Globus pallidus (tissue), 1 donor: ENCODE measurements at regions not wholly inside any gene's neighbourhood (a gene's known extent, or its start where the extent isn't known, plus 50 kb on each side); places are given as distances from the start of the nearest gene placed in this dataset.

Experiments
- DNase-seq: peaks from one replicate; pipeline ENCODE4 v3.0.0-alpha.2; 2015; ENCODE audit warnings: low spot score

DNA sequence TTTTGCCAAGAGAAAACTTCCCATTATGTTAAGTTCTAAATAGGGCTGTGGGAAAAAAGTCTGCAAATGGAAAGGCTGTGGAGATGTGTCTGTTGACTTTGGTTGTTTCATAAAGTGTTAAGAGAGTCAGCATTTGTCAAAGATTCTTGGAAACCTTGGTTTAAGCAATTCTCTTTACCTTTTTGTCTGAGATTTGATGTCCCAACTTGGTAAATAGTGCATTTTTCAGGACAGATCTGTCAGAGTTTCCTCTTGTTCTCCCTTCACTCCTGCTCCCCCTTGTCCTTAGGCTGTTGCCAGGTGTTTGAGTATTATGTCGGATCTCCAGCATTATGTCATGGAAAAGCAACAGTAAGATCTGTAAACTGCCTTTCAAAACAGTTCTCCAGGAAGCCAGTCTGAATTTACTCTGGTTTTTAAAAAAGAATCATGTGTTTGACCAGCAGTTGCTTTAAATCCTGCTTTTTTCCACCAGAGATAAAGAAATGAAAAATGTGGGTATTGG, 79.1 kb upstream of the ADAMTSL1 start:
- no peak for DNase-seq

DNA sequence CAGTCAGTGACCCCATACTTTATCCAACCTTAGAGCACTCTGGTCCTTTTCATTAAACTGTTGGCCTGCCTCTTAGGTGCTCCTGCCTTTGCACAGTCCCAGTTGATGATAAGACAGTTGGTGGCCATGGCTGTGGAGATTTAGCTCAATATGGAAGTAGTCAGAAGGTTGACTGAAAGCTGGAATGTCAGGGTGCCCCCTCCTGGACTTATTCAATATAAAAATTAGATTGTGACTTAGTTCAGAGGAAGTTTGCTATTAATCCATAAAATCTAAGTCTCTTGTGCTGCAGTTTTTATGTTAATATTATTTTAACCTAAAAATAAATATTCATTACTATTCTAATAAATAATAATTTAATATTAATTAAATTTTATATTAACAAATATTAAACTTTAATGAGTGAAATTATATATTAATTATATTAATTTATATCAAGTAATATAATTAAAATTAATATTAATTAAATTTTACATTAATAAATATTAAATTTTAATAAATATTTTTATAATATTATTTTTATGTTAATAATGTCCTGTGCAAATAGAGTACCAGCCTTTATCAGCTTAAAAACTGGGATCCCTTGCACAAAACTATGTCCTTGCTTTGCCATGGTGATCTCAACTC, 77.7 kb upstream of the ADAMTSL1 start:
- peak; percentile 27 for DNase-seq

DNA sequence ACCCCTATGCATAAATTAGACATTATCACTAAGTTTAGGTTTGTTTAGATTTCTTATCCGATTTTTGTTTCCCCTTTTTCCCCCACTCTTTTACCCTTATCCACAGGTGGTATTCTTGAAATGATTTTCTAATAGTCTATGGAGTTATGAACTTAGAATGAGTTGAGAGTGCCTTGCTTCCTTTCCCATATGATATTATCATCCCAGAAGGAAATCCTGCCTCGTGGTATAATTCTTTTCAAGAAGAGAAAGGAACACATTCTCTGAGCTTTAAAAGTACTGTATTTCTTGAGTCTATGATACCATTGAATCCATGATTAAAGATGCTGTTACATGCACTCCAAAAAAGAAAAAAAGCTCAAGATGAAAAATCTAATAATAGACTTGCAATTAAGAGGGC, 76.9 kb upstream of the ADAMTSL1 start:
- no peak for DNase-seq

DNA sequence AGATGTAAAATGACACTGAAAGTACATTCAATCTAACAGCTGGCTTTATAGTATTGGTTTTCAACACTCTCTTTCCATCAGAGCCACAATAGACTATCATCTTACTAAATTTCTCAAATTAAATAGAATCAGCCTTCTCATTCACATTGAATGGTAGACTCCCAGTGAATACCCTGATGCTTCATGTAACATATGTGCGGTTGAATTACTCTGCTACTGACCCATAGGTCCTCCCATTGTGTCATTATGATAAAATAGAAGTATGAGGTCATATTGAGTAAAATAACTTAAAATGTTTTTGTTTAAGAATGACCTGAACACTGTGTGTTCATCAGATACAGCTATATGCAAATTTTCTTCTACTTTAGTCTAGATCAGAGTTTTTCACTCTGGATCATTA, 75.9 kb upstream of the ADAMTSL1 start:
- no peak for DNase-seq

DNA sequence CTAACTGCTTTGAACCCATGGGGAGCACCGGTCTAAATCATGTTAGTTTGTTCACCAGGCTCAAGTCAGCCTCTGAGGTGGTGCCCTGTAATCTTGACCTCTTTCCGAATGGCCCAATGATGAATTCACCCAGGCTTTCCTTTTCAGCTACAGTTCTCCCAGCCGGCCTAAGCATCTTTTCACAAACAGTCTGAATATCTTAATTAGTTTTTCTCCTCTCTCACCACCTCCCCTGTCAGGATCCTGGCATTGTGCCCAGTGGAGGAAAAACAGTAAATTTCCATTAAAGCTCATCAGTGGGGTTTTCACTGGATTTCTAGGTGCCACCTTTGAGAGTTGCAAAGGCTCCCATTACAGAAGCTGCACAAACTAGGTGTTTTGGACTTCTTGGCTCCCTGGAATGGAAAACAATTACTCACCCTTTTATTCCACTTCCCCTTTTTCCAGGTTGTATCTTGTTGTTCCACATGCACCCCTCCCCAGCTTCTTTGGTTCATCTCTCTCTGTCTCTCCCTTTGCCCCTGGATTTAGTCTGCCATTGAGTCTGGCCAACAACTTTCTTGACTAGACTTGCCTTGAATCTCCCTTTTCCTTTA, 69.4 kb upstream of the ADAMTSL1 start:
- DNase-seq = no peak

DNA sequence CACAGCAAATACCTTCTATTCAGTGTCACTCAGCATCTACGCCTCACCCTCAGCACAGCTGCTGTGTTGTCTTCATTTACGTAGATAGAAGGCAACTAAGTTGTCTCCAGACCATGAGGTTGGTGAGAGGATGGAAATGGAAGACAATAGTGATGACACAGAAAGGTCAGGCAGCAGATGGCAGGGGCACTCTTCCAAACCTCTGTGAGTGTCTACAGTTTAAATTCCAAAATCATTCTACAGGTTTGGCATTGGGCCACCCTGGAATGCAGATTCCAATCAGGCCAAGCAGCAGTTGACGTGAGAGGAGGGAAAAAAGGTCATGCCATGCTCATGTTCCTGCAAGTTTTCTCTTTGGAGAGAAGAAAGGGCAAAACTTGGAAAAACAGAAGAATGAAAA, 68.7 kb upstream of the ADAMTSL1 start:
- DNase-seq = no peak

DNA sequence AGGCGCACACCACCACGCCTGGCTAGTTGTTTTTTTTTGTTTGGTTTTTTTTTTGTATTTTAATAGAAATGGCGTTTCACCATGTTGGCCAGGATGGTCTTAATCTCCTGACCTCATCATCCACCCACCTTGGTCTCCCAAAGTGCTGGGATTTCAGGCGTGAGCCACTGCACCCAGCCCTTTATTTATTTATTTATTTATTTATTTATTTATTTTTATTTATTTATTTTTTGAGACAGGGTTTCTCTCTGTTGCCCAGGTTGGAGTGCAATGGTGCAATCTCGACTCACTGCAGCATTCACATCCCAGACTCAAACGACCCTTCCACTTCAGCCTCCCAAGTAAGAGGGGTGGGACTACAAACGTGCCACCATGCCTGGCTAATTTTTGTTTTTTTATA, 63.0 kb upstream of the ADAMTSL1 start:
- no peak for DNase-seq

DNA sequence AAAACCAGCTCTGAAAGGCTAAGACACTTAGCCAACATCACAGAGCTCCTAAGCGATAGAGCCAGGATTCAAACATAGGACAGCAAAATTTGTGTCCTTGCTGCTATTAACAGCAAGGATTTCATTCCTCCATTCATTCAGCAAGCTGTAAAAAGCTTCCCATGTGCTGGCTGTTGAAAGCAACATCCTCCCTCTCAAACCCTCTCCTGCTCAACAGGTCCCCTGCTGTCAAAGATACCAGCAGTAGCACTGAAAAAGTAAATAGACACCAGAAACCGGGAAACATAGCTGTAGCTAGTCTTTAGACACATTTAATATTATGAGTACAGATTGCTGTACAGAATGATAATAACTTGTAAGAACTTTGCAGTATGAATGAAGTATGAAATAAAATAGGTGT, 52.6 kb upstream of the ADAMTSL1 start:
- DNase-seq = no peak

DNA sequence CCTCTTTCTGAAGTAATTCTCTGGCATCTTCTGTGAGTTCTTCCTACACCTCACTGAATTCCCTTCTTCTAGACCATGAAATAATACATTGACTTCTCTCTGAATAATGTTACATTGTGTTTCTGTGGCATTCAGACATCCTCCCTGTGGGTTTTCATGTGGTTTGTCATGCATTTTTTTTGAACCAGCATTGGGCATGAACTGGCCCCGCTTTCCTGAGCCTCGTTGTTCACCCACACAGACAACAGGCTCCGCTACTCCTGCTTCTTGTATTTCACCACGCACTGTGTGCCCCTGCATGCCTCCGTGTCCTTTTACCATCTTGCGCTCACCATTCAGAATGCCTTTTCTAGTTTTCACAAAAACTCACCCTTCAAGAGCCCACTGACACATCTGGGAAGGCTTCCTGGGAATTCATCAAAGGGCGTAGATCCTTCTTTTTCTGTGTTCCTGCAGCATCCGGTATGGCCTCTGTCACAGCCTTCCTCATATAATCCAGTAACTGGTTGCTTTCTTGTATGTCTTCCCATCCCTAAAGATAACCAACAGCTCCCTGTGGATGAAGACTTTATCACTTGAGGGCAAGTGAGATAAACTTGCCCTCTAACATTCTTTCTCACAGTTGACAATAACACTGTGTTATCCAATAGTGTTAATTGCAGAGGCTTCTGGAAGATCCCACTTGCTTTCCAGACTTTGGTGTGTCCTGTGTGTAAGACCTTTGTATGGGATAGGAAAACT, 51.5 kb upstream of the ADAMTSL1 start:
- DNase-seq = no peak

DNA sequence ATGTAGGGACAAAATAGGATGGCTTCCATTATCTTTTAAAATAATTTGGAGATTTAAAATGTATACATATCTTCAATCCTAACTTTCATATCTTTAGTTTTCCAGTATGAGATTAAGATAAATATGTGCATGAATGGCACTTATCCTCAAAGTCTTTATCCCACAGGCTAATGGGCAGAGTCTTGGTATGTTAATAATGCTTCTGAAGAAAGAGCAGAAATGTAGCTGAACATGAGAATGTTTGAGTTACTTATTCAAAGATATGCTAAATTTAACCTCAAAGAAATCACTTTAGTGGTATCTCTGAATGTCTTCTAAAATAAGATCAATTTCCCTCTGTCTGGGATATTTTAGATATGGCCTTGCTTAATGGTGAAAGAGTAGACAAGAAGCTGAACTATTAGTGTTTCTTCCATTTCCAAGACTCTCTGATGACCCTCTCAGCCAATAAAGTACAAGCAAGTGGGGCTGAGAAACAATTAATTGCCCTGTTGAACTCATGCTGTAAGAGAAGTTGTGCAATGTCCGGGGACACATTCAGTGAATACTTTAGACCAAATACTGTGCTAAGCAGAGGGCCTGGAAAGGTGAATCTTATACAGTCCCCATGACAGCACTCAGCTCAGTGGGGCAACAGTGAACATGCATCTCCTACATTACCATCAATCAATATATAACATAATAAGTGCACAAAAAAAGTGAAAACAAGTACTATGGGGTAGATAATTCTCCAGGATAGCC, 50.0 kb upstream of the ADAMTSL1 start:
- DNase-seq = no peak
